ENCODE measurements at regions not wholly inside any gene's neighbourhood (a gene's known extent, or its start where the extent isn't known, plus 50 kb on each side); places are given as distances from the start of the nearest gene placed in this dataset.

GRCh38 chr16:66308096-66308495 is 58.4 kb upstream of the CDH5 start:
- no peak for TF ChIP-seq POLR2A (IDR thresholded peaks at IDR 0.05)
- TF ChIP-seq, protein P1, sequence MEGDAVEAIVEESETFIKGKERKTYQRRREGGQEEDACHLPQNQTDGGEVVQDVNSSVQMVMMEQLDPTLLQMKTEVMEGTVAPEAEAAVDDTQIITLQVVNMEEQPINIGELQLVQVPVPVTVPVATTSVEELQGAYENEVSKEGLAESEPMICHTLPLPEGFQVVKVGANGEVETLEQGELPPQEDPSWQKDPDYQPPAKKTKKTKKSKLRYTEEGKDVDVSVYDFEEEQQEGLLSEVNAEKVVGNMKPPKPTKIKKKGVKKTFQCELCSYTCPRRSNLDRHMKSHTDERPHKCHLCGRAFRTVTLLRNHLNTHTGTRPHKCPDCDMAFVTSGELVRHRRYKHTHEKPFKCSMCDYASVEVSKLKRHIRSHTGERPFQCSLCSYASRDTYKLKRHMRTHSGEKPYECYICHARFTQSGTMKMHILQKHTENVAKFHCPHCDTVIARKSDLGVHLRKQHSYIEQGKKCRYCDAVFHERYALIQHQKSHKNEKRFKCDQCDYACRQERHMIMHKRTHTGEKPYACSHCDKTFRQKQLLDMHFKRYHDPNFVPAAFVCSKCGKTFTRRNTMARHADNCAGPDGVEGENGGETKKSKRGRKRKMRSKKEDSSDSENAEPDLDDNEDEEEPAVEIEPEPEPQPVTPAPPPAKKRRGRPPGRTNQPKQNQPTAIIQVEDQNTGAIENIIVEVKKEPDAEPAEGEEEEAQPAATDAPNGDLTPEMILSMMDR (IDR thresholded peaks at IDR 0.05) = no peak
- no peak for TF ChIP-seq POLR2AphosphoS5 (IDR thresholded peaks at IDR 0.05)

Data from breast epithelium (tissue), 3 donors.